SK-N-SH (cell line): ENCODE measurements at regions not wholly inside any gene's neighbourhood (a gene's known extent, or its start where the extent isn't known, plus 50 kb on each side); places are given as distances from the start of the nearest gene placed in this dataset.

Experiments used
- CTCF ChIA-PET: fragments of 300-600, 350-600 bp; formaldehyde crosslinking; extraction: SDS; loops from one replicate; lab custom pipeline; 2021; lab: Yijun Ruan, JAX
- POLR2A ChIA-PET: fragments of 350-600 bp; sonication (Branson Sonifier 250); formaldehyde crosslinking; extraction: SDS; loops from one replicate; lab custom pipeline; 2020; ENCODE audit warnings: antibody characterized with exemption, inconsistent platforms; lab: Yijun Ruan, JAX
- DNase-seq: peaks from one replicate; pipeline ENCODE4 v3.0.0; 2012
- H2AFZ ChIP-seq: fragments of 200-600 bp; sonication (generic); 2 replicates; pipeline ENCODE4 v1.8.1; 2016; ENCODE audit warnings: antibody characterized with exemption, mild to moderate bottlenecking, low read depth
- H3F3A ChIP-seq: fragments of 200-600 bp; sonication (generic); replicated peaks from 2 replicates; pipeline ENCODE3; 2016; ENCODE audit warnings: antibody characterized with exemption, mild to moderate bottlenecking; ENCODE audit not compliant: insufficient read depth
- H3K27ac ChIP-seq, 2 experiments: fragments of 200-500 bp in 1 of 2; fragments of 200-600 bp in 1 of 2; sonication (Bioruptor generic) in 1 of 2; sonication (generic), shearing (Covaris generic) in 1 of 2; 2 replicates each; pipeline versions ENCODE4 v1.5.1 to v1.6.1; 2014 to 2016; ENCODE audit warnings: low read depth in 2 of 2, inconsistent platforms in 1 of 2, low read length in 1 of 2, mild to moderate bottlenecking in 1 of 2, mixed read lengths in 1 of 2
- H3K27me3 ChIP-seq: fragments of 200-600 bp; sonication (generic), shearing (Covaris generic); 2 replicates; pipeline ENCODE4 v1.6.1; 2016; ENCODE audit warnings: mixed run types; ENCODE audit not compliant: insufficient read depth
- H3K36me3 ChIP-seq, 2 experiments: fragments of 200-500 bp in 1 of 2; fragments of 200-600 bp in 1 of 2; sonication (Bioruptor generic) in 1 of 2; sonication (generic) in 1 of 2; replicated peaks in 1 of 2; 2 replicates each; pipeline versions ENCODE3 to v1.5.1; 2014 to 2016; ENCODE audit warnings: low read length in 1 of 2, mild to moderate bottlenecking in 1 of 2; ENCODE audit not compliant: insufficient read depth in 2 of 2, control insufficient read depth in 1 of 2
- H3K4me1 ChIP-seq, 2 experiments: fragments of 200-500 bp in 1 of 2; fragments of 200-600 bp in 1 of 2; sonication (Bioruptor generic) in 1 of 2; sonication (generic), shearing (Covaris generic) in 1 of 2; 2 replicates each; pipeline versions ENCODE4 v1.5.1 to v1.6.1; 2014 to 2016; ENCODE audit warnings: low read depth in 1 of 2, low read length in 1 of 2, mixed run types in 1 of 2; ENCODE audit not compliant: insufficient read depth in 2 of 2, control insufficient read depth in 1 of 2
- H3K4me2 ChIP-seq: fragments of 200-600 bp; sonication (generic), shearing (Covaris generic); 2 replicates; pipeline ENCODE4 v1.6.1; 2017; ENCODE audit warnings: mixed run types
- H3K4me3 ChIP-seq, 2 experiments: fragments of 200-500 bp in 1 of 2; fragments of 200-600 bp in 1 of 2; sonication (Bioruptor generic) in 1 of 2; sonication (generic), shearing (Covaris generic) in 1 of 2; 2 replicates each; pipeline versions ENCODE4 v1.5.1 to v1.8.1; 2014 to 2016; ENCODE audit warnings: low read depth in 2 of 2, inconsistent platforms in 1 of 2, low read length in 1 of 2, mild to moderate bottlenecking in 1 of 2, mixed read lengths in 1 of 2, moderate library complexity in 1 of 2
- H3K79me2 ChIP-seq: fragments of 200-600 bp; sonication (generic); 2 replicates; pipeline ENCODE4 v1.8.1; 2017; ENCODE audit warnings: mild to moderate bottlenecking; ENCODE audit not compliant: insufficient read depth
- H3K9ac ChIP-seq: fragments of 200-600 bp; sonication (generic); 2 replicates; pipeline ENCODE4 v1.6.1; 2017; ENCODE audit warnings: mixed run types
- H3K9me2 ChIP-seq: fragments of 200-600 bp; sonication (generic); 2 replicates; pipeline ENCODE4 v1.6.1; 2017; ENCODE audit warnings: mixed run types
- H3K9me3 ChIP-seq: fragments of 200-600 bp; sonication (generic); 2 replicates; pipeline ENCODE4 v1.6.1; 2017; ENCODE audit warnings: mixed run types, mild to moderate bottlenecking, moderate library complexity
- H4K20me1 ChIP-seq: fragments of 200-600 bp; sonication (generic); 2 replicates; pipeline ENCODE4 v1.6.1; 2017; ENCODE audit warnings: mild to moderate bottlenecking, mixed run types; ENCODE audit not compliant: insufficient read depth
- EZH2phosphoT487 ChIP-seq: fragments of 200-600 bp; sonication (generic); IDR thresholded peaks from 2 replicates; pipeline ENCODE4 v1.6.1; 2017; ENCODE audit warnings: low read depth, mixed run types, mild to moderate bottlenecking, antibody characterized with exemption, moderate library complexity, borderline replicate concordance
- FOSL2 ChIP-seq: IDR thresholded peaks from 2 replicates; pipeline ENCODE4 v1.4.0; 2012; ENCODE audit warnings: low read depth, mild to moderate bottlenecking, moderate library complexity, borderline replicate concordance
- FOXJ3 ChIP-seq: sonication (generic); formaldehyde crosslinking; IDR thresholded peaks from 2 replicates; pipeline ENCODE4 v1.5.1; 2020; ENCODE audit warnings: mild to moderate bottlenecking, missing genetic modification reagents
- FOXM1 ChIP-seq: IDR thresholded peaks from 2 replicates; pipeline ENCODE4 v1.4.0; 2012; ENCODE audit warnings: low read depth, mild to moderate bottlenecking
- GABPA ChIP-seq: IDR thresholded peaks from 2 replicates; pipeline ENCODE4 v1.4.0; 2012; ENCODE audit warnings: low read depth, mild to moderate bottlenecking
- GATA2 ChIP-seq: sonication (generic); formaldehyde crosslinking; IDR thresholded peaks from 2 replicates; pipeline ENCODE4 v1.5.0; 2020; ENCODE audit warnings: mild to moderate bottlenecking, missing genetic modification reagents
- NRF1 ChIP-seq: IDR thresholded peaks from 2 replicates; pipeline ENCODE4 v1.6.1; 2012; ENCODE audit warnings: low read depth, mild to moderate bottlenecking, low read length
- POLR2AphosphoS5 ChIP-seq: IDR thresholded peaks from 2 replicates; pipeline ENCODE4 v1.6.1; 2012; ENCODE audit warnings: low read depth, low read length
- RAD21 ChIP-seq: IDR thresholded peaks from 2 replicates; pipeline ENCODE4 v1.6.1; 2012; ENCODE audit warnings: mild to moderate bottlenecking, low read length
- RCOR1 ChIP-seq: fragments of 150-350 bp; IDR thresholded peaks from 2 replicates; pipeline ENCODE4 v1.6.1; 2017; ENCODE audit warnings: antibody characterized with exemption, low read length
- SMC3 ChIP-seq: IDR thresholded peaks from 2 replicates; pipeline ENCODE4 v1.6.1; 2012; ENCODE audit warnings: low read depth, low read length, improper control_type of control experiment
- TCF12 ChIP-seq: IDR thresholded peaks from 2 replicates; pipeline ENCODE4 v1.4.0; 2012
- TEAD4 ChIP-seq: IDR thresholded peaks from 2 replicates; pipeline ENCODE4 v1.4.0; 2012; ENCODE audit warnings: mild to moderate bottlenecking, borderline replicate concordance; ENCODE audit not compliant: insufficient read depth
- USF1 ChIP-seq: IDR thresholded peaks from 2 replicates; pipeline ENCODE4 v1.4.0; 2012; ENCODE audit warnings: low read depth, borderline replicate concordance
- WGBS: methylation state at CpG from one replicate; pipeline ENCODE4 v1.1.6; 2017; ENCODE audit warnings: low lambda C conversion rate; 5-methylcytosine and 5-hydroxymethylcytosine counted together
- TF ChIP-seq, protein P1 (sequence below): IDR thresholded peaks from 2 replicates; pipeline ENCODE4; 2012
- TF ChIP-seq, protein P2 (sequence below): fragments of 150-350 bp; IDR thresholded peaks from 2 replicates; pipeline ENCODE4 v1.6.1; 2016; ENCODE audit warnings: mild to moderate bottlenecking, low read depth, low read length
- TF ChIP-seq, protein P3 (sequence below): IDR thresholded peaks from 2 replicates; pipeline ENCODE4 v1.4.0; 2012; ENCODE audit warnings: low read depth, borderline replicate concordance

DNA sequence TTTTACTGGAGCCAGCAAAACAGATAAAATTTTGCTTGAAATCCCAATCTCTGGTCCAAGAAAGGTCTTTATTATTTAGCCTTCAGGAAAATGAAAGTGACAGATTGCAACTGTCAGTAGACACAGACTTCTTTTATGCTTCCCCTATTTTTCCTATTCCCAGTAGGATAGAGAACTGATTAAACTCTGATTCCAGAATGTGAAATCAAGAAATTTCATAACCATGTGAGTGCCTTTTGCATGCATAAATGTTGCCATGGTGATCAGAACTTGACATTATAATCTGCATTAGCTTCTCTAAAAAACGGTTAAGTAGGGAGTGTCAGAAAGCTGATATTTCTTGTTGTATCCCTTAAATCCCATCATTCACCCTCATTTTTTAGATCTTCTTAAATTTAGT is 255.2 kb upstream of the GABRA2 start:
- POLR2A ChIA-PET = no interaction called here
- Histone ChIP-seq H3K4me1 (no peaks in the 10 kb centered on the region), H3K4me2 (no peak overlapping the region), H3K9ac (no peak overlapping the region), H3K79me2 (no peaks in the 10 kb centered on the region), H4K20me1 (no peaks in the 10 kb centered on the region), H3K36me3 (no peaks in the 10 kb centered on the region), H3K9me3 (no peaks in the 10 kb centered on the region), H3K9me2 (no peaks in the 10 kb centered on the region), H3K27ac (no peak overlapping the region), H2AFZ (no peak overlapping the region), H3K27me3 (no peaks in the 10 kb centered on the region), H3F3A (no peaks in the 10 kb centered on the region), H3K4me3 (no peak overlapping the region)
- 0% methylated on average over 1 of the region's 1 CpG for WGBS
- TF ChIP-seq FOSL2 = no peak
- TF ChIP-seq RAD21 = no peak
- no peak for TF ChIP-seq NRF1
- TF ChIP-seq, protein P1, sequence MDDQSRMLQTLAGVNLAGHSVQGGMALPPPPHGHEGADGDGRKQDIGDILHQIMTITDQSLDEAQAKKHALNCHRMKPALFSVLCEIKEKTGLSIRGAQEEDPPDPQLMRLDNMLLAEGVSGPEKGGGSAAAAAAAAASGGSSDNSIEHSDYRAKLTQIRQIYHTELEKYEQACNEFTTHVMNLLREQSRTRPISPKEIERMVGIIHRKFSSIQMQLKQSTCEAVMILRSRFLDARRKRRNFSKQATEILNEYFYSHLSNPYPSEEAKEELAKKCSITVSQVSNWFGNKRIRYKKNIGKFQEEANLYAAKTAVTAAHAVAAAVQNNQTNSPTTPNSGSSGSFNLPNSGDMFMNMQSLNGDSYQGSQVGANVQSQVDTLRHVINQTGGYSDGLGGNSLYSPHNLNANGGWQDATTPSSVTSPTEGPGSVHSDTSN = no peak
- no peak for TF ChIP-seq EZH2phosphoT487
- no peak for TF ChIP-seq FOXM1
- TF ChIP-seq FOXJ3 (CRISPR knock-in tag) = no peak
- TF ChIP-seq TEAD4 = no peak
- TF ChIP-seq RCOR1 = no peak
- TF ChIP-seq, protein P2, sequence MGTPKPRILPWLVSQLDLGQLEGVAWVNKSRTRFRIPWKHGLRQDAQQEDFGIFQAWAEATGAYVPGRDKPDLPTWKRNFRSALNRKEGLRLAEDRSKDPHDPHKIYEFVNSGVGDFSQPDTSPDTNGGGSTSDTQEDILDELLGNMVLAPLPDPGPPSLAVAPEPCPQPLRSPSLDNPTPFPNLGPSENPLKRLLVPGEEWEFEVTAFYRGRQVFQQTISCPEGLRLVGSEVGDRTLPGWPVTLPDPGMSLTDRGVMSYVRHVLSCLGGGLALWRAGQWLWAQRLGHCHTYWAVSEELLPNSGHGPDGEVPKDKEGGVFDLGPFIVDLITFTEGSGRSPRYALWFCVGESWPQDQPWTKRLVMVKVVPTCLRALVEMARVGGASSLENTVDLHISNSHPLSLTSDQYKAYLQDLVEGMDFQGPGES = no peak
- no peak for TF ChIP-seq TCF12
- no peak for TF ChIP-seq SMC3
- no peak for TF ChIP-seq GATA2 (CRISPR knock-in tag)
- no peak for TF ChIP-seq POLR2AphosphoS5
- TF ChIP-seq, protein P3, sequence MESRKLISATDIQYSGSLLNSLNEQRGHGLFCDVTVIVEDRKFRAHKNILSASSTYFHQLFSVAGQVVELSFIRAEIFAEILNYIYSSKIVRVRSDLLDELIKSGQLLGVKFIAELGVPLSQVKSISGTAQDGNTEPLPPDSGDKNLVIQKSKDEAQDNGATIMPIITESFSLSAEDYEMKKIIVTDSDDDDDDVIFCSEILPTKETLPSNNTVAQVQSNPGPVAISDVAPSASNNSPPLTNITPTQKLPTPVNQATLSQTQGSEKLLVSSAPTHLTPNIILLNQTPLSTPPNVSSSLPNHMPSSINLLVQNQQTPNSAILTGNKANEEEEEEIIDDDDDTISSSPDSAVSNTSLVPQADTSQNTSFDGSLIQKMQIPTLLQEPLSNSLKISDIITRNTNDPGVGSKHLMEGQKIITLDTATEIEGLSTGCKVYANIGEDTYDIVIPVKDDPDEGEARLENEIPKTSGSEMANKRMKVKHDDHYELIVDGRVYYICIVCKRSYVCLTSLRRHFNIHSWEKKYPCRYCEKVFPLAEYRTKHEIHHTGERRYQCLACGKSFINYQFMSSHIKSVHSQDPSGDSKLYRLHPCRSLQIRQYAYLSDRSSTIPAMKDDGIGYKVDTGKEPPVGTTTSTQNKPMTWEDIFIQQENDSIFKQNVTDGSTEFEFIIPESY = no peak
- no peak for TF ChIP-seq USF1
- TF ChIP-seq GABPA = no peak
- CTCF ChIA-PET = interaction anchor here (0.7 to 1.4 kb wide), 2 partner anchors 60 to 316 kb away, joined by 3 read pairs; no protein-coding TSS in a partner anchor
- no peak for DNase-seq
